ENCODE measurements at regions not wholly inside any gene's neighbourhood (a gene's known extent, or its start where the extent isn't known, plus 50 kb on each side); places are given as distances from the start of the nearest gene placed in this dataset.

DNA sequence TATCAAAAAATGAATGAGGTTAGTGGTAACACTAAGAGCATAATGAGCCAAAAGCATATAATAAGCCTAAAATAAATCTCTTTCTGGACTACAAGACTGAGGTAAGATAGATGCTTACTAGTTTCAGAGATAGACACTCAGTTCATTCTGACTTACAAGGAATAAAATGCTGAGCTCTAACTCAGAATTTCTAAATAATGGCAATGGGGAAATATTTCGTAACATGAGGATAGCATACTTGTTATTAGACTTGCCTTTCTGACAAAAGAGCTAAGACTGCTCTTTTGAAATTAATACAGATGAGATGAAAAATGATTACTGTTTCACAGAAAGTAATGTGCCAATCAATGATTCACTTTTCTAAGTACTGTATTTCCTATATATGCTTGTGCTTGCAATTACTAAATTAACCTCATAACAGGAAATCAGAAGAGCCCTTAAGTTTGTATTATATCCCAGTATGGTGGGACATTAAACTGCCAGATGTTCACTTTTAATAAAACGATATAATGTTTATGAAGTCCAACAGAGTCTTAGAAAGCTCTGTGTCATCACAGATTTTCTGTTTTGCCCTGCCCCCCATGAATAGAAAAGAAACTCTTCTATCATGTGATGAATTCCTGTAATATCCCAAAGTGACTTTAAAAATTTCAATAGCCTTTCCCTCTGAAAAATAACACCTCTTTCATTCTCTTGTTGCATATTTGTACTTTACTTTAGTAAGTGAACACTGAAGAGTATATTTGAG, 2771.0 kb upstream of the PCDH20 start:
- TF ChIP-seq RAD21 (IDR thresholded peaks at IDR 0.05) (no peak), FOXA1 (IDR thresholded peaks at IDR 0.05) (no peak), EGR1 (IDR thresholded peaks at IDR 0.05; ENCODE audit: low read depth in 2 of 2) (no peak), SP1 (IDR thresholded peaks at IDR 0.05) (no peak), HNF4A (conservative IDR thresholded peaks at IDR 0.05) (no peak), TAF1 (conservative IDR thresholded peaks at IDR 0.05) (no peak), YY1 (IDR thresholded peaks at IDR 0.05) (no peak)
- TF ChIP-seq, protein P1, sequence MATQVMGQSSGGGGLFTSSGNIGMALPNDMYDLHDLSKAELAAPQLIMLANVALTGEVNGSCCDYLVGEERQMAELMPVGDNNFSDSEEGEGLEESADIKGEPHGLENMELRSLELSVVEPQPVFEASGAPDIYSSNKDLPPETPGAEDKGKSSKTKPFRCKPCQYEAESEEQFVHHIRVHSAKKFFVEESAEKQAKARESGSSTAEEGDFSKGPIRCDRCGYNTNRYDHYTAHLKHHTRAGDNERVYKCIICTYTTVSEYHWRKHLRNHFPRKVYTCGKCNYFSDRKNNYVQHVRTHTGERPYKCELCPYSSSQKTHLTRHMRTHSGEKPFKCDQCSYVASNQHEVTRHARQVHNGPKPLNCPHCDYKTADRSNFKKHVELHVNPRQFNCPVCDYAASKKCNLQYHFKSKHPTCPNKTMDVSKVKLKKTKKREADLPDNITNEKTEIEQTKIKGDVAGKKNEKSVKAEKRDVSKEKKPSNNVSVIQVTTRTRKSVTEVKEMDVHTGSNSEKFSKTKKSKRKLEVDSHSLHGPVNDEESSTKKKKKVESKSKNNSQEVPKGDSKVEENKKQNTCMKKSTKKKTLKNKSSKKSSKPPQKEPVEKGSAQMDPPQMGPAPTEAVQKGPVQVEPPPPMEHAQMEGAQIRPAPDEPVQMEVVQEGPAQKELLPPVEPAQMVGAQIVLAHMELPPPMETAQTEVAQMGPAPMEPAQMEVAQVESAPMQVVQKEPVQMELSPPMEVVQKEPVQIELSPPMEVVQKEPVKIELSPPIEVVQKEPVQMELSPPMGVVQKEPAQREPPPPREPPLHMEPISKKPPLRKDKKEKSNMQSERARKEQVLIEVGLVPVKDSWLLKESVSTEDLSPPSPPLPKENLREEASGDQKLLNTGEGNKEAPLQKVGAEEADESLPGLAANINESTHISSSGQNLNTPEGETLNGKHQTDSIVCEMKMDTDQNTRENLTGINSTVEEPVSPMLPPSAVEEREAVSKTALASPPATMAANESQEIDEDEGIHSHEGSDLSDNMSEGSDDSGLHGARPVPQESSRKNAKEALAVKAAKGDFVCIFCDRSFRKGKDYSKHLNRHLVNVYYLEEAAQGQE (IDR thresholded peaks at IDR 0.05): no peak
- TF ChIP-seq, protein P2, sequence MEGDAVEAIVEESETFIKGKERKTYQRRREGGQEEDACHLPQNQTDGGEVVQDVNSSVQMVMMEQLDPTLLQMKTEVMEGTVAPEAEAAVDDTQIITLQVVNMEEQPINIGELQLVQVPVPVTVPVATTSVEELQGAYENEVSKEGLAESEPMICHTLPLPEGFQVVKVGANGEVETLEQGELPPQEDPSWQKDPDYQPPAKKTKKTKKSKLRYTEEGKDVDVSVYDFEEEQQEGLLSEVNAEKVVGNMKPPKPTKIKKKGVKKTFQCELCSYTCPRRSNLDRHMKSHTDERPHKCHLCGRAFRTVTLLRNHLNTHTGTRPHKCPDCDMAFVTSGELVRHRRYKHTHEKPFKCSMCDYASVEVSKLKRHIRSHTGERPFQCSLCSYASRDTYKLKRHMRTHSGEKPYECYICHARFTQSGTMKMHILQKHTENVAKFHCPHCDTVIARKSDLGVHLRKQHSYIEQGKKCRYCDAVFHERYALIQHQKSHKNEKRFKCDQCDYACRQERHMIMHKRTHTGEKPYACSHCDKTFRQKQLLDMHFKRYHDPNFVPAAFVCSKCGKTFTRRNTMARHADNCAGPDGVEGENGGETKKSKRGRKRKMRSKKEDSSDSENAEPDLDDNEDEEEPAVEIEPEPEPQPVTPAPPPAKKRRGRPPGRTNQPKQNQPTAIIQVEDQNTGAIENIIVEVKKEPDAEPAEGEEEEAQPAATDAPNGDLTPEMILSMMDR (IDR thresholded peaks at IDR 0.05; ENCODE audit: low read depth, low read length, missing input control): no peak
- TF ChIP-seq, protein P3, sequence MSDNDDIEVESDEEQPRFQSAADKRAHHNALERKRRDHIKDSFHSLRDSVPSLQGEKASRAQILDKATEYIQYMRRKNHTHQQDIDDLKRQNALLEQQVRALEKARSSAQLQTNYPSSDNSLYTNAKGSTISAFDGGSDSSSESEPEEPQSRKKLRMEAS (IDR thresholded peaks at IDR 0.05): no peak

Measured in liver (tissue), 3 donors.